Myocyte (in vitro differentiated cells): ENCODE measurements at regions not wholly inside any gene's neighbourhood (a gene's known extent, or its start where the extent isn't known, plus 50 kb on each side); places are given as distances from the start of the nearest gene placed in this dataset.

Experiments used
- DNase-seq: peaks from one replicate; pipeline ENCODE4 v3.0.0-alpha.2; 2012; ENCODE audit warnings: low read depth

- no peak for DNase-seq
Observed at GRCh38 chr2:147223119-147223518, 621.7 kb upstream of the ACVR2A start.

GRCh38 chr2:147222506-147222905 is 622.3 kb upstream of the ACVR2A start:
- DNase-seq: no peak

- DNase-seq: peak; percentile 85
Observed at GRCh38 chr2:147214914-147215313, 629.9 kb upstream of the ACVR2A start.

GRCh38 chr2:147211484-147211883 is 633.3 kb upstream of the ACVR2A start:
- DNase-seq: no peak

GRCh38 chr2:147204102-147204501 is 640.7 kb upstream of the ACVR2A start:
- peak; percentile 88 for DNase-seq

- DNase-seq: peak; percentile 57
Observed at GRCh38 chr2:147198651-147199171, 646.1 kb upstream of the ACVR2A start.

- DNase-seq: no peak
Observed at GRCh38 chr2:147197754-147198483, 646.9 kb upstream of the ACVR2A start.

- no peak for DNase-seq
Observed at GRCh38 chr2:147182260-147182659, 662.6 kb upstream of the ACVR2A start.

GRCh38 chr2:147181351-147182029 is 663.3 kb upstream of the ACVR2A start:
- DNase-seq: no peak

GRCh38 chr2:147177071-147177857 is 667.6 kb upstream of the ACVR2A start:
- DNase-seq: no peak

- no peak for DNase-seq
Observed at GRCh38 chr2:147174824-147175254, 670.0 kb upstream of the ACVR2A start.

- DNase-seq: no peak
Observed at GRCh38 chr2:147173798-147174197, 671.0 kb upstream of the ACVR2A start.

GRCh38 chr2:147173189-147173581 is 671.6 kb upstream of the ACVR2A start:
- no peak for DNase-seq

- no peak for DNase-seq
Observed at GRCh38 chr2:147172493-147173188, 672.2 kb upstream of the ACVR2A start.

- no peak for DNase-seq
Observed at GRCh38 chr2:147171941-147172340, 672.9 kb upstream of the ACVR2A start.

- DNase-seq: no peak
Observed at GRCh38 chr2:147170932-147171331, 673.9 kb upstream of the ACVR2A start.

GRCh38 chr2:147165697-147166382 is 679.0 kb upstream of the ACVR2A start:
- no peak for DNase-seq

GRCh38 chr2:147164563-147164962 is 680.3 kb upstream of the ACVR2A start:
- DNase-seq: no peak

GRCh38 chr2:147161746-147162145 is 683.1 kb upstream of the ACVR2A start:
- no peak for DNase-seq

GRCh38 chr2:147156970-147157369 is 687.9 kb upstream of the ACVR2A start:
- DNase-seq: no peak

- no peak for DNase-seq
Observed at GRCh38 chr2:147150241-147150635, 694.6 kb upstream of the ACVR2A start.
